Suppressor macrophage (primary cell): ENCODE measurements at regions not wholly inside any gene's neighbourhood (a gene's known extent, or its start where the extent isn't known, plus 50 kb on each side); places are given as distances from the start of the nearest gene placed in this dataset.

Source experiments
- DNase-seq, 4 experiments: peaks; one replicate each; pipeline ENCODE4 v3.0.0-alpha.2; 2020 to 2022

DNA sequence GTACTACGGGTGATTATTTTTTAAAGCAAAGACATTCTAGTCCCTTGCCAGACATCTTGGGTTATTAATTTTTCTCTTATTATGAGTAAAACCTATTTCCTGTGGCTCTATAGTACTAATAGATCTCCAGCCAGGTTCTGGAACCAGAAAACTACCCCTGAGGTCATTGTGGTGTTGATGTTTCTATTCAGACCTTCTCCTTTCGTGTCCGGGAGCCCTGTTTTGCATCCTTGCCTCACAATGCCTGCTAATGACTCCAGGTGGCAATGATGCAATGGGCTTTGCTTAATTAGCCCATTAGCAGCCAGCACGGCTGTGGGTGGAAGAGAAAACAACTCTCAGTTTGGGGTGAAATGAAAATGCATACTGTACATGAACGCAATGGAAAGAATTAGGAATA is 62.9 kb upstream of the ARG1 start:
- no peak for DNase-seq

DNA sequence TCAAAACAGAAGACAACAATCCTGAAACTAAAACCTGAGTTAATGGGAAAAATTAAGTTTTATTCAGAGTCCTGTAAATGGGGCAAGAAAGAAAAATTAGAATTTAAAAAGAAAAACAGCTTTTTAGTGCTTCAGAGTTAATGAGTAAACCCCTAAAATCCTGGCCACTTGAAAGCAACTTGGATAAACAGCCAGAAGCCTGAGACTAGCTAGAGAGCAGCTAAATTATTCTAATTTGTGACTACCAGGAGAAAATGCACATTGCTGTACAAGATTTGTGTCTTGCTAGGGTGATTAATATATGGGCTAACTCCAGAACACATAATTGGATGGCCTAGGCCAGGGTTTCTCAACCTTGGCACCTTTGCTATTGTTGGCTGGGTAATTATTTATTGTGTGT is 62.4 kb upstream of the ARG1 start:
- DNase-seq: no peak

DNA sequence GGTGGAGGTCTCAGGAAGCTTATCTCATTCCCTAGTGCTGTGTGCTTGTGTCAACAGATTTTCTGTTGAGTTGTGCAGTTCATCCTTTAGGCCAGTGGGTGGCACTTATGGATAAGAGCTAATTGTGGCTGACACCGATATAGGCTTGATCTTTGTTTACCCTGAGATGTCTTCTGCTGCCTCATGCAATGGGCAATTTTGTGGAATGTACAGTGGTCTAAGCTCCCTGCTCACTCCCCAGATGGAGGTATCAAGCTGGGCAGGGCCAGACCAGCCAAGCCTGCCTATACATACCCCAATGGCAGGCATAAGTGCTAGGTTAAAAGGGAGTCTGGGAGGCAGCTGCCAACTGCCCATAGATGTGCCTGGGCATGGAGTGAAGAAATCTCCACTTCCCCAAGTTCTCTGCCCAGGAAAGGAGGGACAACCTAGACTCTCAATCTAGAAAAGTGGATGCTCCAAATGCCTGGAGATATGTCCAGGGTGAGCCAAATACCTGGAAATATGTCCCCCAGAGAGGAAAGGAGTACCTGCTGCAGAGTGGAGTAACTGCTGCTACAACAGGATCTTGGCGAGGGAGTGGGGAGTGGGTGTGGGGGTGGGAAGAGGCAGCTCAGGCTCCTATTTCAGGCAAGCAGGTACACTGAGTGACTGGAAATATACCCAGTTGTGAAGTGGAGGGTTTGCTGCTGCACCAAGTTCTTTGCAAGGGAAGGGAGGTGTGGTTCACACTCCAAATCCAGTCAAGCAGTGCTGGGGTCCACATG is 53.2 kb upstream of the ARG1 start:
- DNase-seq: peak; percentile 26 to 56 (median 49)
